ENCODE measurements at regions not wholly inside any gene's neighbourhood (a gene's known extent, or its start where the extent isn't known, plus 50 kb on each side); places are given as distances from the start of the nearest gene placed in this dataset.

- no peak for DNase-seq (ENCODE audit: low read depth)
- TF ChIP-seq, protein P1, sequence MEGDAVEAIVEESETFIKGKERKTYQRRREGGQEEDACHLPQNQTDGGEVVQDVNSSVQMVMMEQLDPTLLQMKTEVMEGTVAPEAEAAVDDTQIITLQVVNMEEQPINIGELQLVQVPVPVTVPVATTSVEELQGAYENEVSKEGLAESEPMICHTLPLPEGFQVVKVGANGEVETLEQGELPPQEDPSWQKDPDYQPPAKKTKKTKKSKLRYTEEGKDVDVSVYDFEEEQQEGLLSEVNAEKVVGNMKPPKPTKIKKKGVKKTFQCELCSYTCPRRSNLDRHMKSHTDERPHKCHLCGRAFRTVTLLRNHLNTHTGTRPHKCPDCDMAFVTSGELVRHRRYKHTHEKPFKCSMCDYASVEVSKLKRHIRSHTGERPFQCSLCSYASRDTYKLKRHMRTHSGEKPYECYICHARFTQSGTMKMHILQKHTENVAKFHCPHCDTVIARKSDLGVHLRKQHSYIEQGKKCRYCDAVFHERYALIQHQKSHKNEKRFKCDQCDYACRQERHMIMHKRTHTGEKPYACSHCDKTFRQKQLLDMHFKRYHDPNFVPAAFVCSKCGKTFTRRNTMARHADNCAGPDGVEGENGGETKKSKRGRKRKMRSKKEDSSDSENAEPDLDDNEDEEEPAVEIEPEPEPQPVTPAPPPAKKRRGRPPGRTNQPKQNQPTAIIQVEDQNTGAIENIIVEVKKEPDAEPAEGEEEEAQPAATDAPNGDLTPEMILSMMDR (conservative IDR thresholded peaks at IDR 0.05; ENCODE audit: low read depth, low read length): no peak
- H3K4me3 ChIP-seq (ENCODE audit: low read depth, low read length): no peak overlapping the region
Observed at GRCh38 chr20:59456342-59457279, 147.7 kb upstream of the PHACTR3 start.

DNA sequence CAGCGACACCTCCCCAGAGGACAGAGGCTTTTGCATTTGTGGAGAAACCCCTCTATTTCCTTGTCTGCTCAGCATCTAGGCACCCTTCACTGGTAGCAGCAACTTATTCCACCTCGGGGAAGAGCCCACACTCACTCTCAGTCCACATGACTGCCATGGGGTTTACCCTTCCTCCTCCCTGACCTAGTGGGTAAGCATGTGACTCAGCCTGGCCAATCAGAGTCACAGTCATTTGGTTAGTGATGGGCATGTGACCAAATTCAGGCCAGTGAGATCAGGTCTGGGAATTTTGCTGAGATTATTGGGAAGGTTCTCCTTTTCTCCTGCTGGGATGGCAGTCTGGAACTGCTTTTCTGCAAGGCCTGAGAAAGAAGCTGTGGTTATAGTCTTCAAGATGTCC lies 145.7 kb upstream of the PHACTR3 start:
- H3K4me3 ChIP-seq (ENCODE audit: low read depth, low read length): no peak overlapping the region
- DNase-seq (ENCODE audit: low read depth): no peak
- TF ChIP-seq, protein P1 (conservative IDR thresholded peaks at IDR 0.05; ENCODE audit: low read depth, low read length): no peak

DNA sequence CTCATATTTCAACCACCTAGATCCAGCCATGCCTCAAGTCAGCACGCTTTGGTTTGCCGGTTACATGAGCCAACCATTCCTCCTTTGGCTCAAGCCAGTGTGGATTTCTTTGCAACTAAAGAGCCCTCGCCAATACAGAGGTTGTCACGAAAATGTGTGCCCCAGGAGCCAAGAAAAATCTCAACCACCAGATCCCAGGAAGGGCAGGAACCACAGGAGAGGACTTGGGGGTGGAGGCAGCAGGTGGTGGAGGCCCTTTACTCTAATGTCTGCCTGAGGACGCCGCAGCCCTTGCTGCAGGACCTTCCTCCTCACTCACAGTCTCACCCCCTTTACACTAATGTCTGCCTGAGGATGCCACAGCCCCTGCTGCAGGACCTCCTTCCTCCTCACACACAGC lies 144.8 kb upstream of the PHACTR3 start:
- TF ChIP-seq, protein P1 (conservative IDR thresholded peaks at IDR 0.05; ENCODE audit: low read depth, low read length): no peak
- no peak overlapping the region for H3K4me3 ChIP-seq (ENCODE audit: low read depth, low read length)
- no peak for DNase-seq (ENCODE audit: low read depth)

GRCh38 chr20:59460352-59460751 lies 144.0 kb upstream of the PHACTR3 start:
- H3K4me3 ChIP-seq (ENCODE audit: low read depth, low read length): no peak overlapping the region
- TF ChIP-seq, protein P1 (conservative IDR thresholded peaks at IDR 0.05; ENCODE audit: low read depth, low read length): no peak
- DNase-seq (ENCODE audit: low read depth): no peak

- no peak overlapping the region for H3K4me3 ChIP-seq (ENCODE audit: low read depth, low read length)
- no peak for DNase-seq (ENCODE audit: low read depth)
- TF ChIP-seq, protein P1 (conservative IDR thresholded peaks at IDR 0.05; ENCODE audit: low read depth, low read length): no peak
Observed at GRCh38 chr20:59461526-59461925, 142.8 kb upstream of the PHACTR3 start.

GRCh38 chr20:59462249-59462648 lies 142.1 kb upstream of the PHACTR3 start:
- no peak for DNase-seq (ENCODE audit: low read depth)
- no peak overlapping the region for H3K4me3 ChIP-seq (ENCODE audit: low read depth, low read length)
- TF ChIP-seq, protein P1 (conservative IDR thresholded peaks at IDR 0.05; ENCODE audit: low read depth, low read length): no peak

DNA sequence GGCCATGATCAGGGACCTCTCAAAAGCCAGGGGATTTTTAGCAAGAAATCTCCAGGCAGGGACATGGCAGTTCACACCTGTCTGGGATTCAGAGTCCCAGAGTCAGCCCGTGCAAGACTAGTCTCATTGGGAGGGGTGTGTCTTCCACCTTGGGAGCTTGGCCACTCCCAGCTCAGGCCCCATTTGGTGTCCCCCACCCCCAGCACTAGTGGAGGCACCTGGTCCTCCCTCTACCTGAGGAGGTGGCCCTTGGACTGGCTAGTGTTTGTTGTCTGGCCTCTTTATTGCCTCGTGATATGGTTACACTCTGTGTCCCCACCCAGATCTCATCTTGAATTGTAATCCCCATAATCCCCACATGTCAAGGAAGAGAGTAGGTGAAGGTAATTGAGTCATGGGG lies 140.8 kb upstream of the PHACTR3 start:
- TF ChIP-seq, protein P1 (conservative IDR thresholded peaks at IDR 0.05; ENCODE audit: low read depth, low read length): no peak
- no peak overlapping the region for H3K4me3 ChIP-seq (ENCODE audit: low read depth, low read length)
- DNase-seq (ENCODE audit: low read depth): no peak
